ENCODE measurements at regions not wholly inside any gene's neighbourhood (a gene's known extent, or its start where the extent isn't known, plus 50 kb on each side); places are given as distances from the start of the nearest gene placed in this dataset.
A peak's percentile ranks its signal among the peaks of the same experiment; 100 is the strongest.

DNA sequence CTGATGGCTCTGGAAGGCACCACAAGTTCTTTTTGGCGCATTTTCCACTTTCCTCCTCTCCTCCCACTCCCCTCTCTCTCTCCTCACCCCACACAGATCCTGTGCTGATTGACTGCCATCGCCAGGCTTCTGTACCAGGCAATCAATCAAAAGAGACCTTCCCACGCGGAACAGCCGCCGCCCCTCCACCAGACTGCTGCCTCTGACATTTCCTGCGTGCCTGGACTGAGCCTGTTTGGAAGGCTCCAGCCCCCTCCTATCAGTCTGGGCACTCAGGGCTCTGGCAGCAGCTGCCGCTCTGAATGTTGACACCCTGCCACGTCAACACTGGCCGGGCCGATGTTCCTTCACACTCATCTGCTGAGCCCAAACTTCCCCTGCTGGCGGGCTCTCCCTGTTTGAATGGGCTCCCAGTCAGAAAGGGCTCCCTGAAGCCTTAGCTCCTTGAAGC, 467.7 kb downstream of the EPHA4 start:
- DNase-seq (ENCODE audit: low spot score), result peak; percentile 71
- intact Hi-C loops (cut with DNase I), result no loop called here
- ATAC-seq, result peak; percentile 92

DNA sequence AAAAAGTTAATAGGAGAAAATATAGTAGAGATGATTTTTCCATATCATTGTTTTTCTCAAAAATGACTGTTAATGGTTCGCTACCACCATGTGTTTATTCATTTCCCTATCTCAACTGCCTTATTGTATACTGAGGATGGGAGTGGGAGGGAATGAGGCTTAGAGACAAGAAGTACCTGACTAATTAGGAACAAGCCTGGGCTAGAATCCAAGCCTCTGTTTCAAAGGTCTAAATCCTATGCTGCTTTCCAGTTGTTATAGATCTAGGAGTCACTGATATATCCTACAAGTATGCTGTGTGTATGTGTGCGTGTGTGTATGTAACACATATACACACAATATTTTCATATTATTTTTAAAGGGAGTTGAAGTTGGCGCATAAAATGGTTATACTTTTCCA, 465.9 kb downstream of the EPHA4 start:
- DNase-seq (ENCODE audit: low spot score) (no peak), ATAC-seq (no peak)
- intact Hi-C loops (cut with DNase I), result no loop called here

DNA sequence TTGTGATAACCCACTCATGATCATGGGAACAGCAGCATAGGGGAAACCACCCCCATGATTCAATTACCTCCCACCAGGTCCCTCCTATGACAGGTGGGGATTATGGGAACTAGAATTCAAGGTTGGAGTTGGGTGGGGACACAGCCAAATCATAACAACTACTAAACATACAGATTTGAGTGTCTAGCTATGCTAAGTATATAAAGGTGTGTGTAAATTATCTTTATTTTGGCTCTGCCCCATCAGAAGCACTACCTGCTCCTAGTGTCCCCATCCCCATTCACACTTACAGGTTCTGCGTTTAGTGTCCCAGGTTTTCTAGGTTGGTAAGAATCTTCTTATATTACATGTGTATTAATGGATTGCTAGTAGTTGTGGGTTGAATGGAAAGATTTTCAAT, 464.7 kb downstream of the EPHA4 start:
- ATAC-seq, result no peak
- no peak for DNase-seq (ENCODE audit: low spot score)
- intact Hi-C loops (cut with DNase I), result no loop called here

DNA sequence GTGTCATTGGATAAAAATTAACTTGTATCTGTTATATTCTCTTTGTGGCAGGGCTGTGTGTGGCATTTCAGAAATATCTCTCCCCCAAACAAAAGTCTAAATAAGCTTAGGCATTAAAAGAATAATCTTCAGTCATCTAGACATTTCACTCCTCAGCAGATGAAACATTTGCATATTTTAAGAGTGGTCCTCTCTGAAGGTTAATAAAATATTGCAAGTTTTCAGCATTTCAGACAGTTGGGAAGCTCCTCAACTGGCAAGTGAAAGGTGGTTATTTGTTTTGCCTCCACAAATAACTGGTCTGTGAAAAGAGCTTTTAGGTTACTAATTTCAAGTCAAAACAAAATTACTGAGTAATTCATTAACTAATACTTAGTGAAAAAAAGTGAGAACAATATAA, 462.6 kb downstream of the EPHA4 start:
- ATAC-seq (no peak), DNase-seq (ENCODE audit: low spot score) (no peak)
- intact Hi-C loops (cut with DNase I), result no loop called here

DNA sequence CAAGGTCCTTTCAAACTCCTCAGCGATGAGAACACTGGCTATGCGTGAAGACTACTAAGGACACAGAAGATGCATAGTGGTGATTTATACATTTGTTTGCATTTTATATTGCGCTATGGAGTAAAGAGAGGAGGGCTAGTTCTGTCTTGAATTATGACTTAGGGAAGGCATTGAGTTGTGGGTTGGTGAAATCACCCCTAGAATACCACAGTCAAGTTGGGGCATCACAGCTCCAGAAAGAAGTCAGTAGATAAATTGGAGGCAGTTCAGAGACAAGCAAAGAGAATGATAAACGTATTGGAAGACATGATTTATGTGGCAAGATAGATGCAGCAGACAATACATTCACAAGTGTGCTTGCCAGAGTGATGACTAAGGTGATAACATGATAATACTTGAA, 460.4 kb downstream of the EPHA4 start:
- no peak for ATAC-seq
- intact Hi-C loops (cut with DNase I), result no loop called here
- no peak for DNase-seq (ENCODE audit: low spot score)

DNA sequence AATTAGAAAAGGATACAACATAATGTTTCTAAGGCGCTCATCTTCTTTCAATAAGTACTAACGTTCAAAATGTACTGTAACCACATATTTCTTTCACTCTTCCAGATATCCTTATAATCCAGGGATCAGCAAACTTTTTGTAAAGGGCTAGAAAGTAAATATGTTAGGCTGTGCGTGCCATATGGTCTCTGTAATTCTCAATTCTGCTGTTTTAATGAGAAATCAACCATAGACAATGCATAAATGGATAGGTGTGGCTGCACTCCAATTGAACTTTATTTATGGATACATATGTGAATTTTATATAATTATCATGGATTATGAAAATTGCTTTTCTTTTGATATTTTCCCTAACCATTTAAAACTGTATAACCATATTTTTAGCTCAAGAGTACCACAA, 459.4 kb downstream of the EPHA4 start:
- ATAC-seq (no peak), DNase-seq (ENCODE audit: low spot score) (no peak)
- intact Hi-C loops (cut with DNase I), result no loop called here

DNA sequence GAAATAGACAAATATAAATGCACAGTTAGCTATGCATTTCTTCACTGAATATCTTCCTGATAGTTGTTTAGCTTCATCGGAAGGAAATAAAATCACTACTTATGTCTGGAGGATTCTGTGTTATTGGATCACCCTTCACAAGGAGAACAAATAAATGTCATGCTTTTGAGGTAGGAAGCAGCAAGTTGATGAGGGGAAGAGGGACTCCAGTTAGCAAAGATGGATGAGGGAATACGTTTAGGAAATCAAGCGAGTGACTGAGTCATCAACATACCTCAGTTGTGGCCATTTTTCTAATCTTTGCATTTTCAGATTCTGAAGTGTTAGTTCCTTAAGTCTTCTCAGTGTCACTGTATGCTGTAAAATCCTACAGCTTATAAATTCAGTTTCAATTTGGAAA, 456.2 kb downstream of the EPHA4 start:
- ATAC-seq (no peak), DNase-seq (ENCODE audit: low spot score) (no peak)
- intact Hi-C loops (cut with DNase I), result no loop called here

DNA sequence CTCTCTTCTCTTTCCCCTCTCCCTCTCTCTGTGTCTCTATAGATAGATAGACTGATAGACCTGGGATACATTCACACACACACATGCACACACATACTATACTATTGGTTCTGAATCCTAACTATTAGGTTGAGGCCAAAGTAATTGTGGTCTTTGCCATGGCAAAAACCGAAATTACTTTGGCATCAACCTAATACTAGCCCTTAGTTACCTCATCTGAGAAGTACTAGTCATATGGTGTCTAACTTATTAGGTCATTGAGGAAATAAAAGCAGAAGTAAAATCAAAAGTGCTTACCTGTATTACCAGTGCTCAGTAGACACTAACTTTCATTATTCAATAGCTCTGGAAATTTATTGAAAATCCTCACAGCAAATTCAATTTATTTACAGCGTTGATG, 451.5 kb downstream of the EPHA4 start:
- intact Hi-C loops (cut with DNase I), result no loop called here
- DNase-seq (ENCODE audit: low spot score) (no peak), ATAC-seq (no peak)

DNA sequence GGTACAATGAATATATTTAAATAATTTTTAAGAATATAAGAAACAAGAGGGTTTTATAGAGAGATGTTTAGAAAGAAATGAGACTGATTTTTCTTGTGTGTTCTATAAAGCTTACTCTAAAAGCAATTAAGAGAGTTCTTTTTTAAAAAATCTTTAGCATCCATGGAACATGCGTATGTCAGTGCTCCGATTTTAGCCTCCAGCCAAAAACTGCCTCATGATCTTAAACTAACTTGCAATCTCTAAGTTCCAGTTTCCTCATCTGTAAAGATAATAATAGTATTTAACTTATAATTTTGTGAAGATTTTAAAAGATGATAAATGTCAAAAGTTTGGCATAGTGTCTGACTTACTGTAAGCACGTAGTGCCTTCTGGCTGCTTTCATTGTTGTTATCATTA, 448.7 kb downstream of the EPHA4 start:
- DNase-seq (ENCODE audit: low spot score) (no peak), ATAC-seq (no peak)
- intact Hi-C loops (cut with DNase I), result no loop called here

DNA sequence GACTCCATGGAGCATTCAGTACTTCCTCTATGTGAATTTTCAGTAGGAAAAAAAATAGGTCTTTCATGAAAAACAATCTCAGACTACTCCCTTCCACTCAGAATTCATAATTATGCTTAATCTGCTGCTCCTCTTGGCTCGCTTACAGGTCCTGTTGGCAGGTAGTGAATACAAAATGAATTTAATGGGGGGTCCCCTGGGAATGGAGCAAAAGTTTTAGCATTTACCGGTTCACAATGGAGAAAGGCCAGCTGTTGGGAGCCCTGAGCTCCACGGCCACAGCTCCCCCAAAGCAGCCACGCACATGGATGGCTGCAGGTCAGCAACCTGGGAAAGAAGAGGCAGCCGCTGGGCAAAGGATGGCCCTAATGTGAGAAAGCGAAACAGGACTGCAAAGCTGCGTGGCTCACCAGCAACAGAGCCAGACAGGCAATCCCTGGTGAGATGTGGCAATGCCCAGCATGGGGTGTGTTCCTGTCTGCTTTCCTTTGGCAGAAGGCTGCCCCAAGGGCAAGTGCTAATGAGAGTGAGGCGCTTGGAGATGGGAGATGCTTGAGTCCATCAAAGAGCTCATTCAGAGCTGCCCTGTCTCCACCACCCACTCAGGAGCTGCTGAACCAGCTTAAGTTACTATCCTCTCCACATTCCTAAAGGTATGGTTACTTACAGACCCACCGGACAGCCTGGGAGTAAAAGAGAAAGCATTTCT, 447.4 kb downstream of the EPHA4 start:
- DNase-seq (ENCODE audit: low spot score) (no peak), ATAC-seq (peak; percentile 46)
- intact Hi-C loops (cut with DNase I), result no loop called here

DNA sequence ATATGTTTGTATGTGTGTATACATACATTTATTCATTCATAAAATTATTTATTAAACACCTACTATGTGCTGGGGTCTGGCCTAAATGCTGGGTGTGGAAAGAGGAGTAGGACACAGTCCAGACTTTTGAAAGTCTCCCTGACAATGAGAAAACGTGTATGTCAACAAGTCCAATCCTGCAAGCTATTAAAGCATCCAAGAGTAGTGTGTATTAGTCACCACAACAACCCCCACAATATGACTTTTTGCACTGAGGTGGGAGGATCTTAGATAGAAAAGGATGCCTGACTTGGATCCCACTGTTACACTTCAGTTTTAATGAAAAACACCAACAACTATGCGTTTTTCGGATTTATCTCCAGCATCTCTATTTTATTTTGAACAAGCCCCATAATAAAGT, 446.4 kb downstream of the EPHA4 start:
- intact Hi-C loops (cut with DNase I), result no loop called here
- no peak for DNase-seq (ENCODE audit: low spot score)
- no peak for ATAC-seq

DNA sequence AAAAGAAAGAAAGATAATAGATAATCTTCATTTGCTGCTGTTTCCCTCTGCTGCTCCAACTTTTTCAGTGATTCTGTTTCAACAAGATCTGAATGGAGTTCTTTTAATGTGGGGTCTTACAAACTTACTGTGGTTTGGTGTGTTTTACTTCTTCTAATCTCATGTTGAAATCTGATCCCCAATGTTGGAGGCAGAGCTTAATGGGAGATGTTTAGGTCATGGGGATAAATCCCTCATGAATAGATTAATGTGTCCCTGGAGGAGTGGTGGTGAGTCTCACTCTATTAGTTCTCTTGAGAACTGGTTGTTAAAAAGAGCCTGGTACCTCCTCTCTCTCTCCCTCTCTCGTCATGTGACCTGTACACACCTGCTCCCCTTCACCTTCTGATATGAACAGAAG, 442.4 kb downstream of the EPHA4 start:
- DNase-seq (ENCODE audit: low spot score) (no peak), ATAC-seq (no peak)
- intact Hi-C loops (cut with DNase I), result no loop called here

DNA sequence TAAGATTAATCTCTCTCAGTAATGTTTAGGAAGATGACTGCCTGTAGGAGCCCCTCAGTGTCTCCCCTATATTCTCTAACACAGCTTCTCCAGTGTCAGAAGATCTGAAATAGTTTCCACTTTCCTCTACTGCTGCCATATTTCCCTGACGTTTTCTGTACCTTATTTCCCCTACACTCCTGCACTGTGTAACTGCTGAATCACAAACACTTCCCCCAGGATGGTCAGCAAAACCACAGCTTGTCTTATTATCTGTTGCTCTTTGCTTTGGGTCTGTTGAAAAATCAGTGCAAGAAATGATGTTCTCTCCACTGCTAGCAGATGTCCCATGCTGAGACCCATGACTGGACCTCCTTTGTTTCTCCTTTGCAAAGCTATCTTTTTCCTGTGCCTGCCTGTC, 441.7 kb downstream of the EPHA4 start:
- intact Hi-C loops (cut with DNase I), result no loop called here
- ATAC-seq (no peak), DNase-seq (ENCODE audit: low spot score) (no peak)

DNA sequence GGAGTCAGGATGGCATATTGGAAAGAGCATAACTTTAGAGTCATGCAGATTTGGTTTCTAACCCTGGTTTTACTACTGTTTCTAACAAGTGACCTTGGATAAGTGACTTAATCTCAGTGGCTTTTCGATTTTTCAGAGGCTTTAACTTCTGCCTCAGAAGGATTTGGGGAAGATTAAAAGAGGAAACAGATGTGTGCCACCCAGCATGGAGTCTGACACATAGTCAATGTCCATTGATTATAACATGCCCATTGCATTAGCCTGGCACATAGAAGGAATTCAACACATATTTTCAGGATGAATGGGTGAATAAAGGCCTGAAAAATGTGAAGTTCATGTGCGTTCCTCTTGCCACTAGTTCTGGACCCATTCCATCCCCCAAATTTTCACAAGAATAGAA, 438.2 kb downstream of the EPHA4 start:
- ATAC-seq (no peak), DNase-seq (ENCODE audit: low spot score) (no peak)
- intact Hi-C loops (cut with DNase I), result no loop called here

DNA sequence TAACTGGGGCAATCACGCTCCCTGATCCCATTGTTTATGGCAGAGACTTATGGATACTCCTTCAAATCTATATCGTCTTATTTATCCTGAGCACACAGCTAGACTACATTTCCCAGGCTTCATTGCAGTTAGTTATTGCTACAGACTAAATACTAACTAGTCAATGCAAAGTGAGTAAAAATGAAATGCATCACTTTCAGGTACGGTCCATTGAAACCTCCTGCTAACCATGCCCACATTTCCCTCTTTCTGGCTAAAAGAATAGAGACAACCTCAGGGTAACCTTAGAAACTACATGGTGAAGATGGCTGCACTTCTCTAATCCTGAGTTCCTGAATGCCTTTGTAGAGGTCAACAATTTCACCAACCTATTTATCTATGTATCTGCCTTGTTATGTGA, 437.4 kb downstream of the EPHA4 start:
- intact Hi-C loops (cut with DNase I), result no loop called here
- DNase-seq (ENCODE audit: low spot score) (no peak), ATAC-seq (no peak)

DNA sequence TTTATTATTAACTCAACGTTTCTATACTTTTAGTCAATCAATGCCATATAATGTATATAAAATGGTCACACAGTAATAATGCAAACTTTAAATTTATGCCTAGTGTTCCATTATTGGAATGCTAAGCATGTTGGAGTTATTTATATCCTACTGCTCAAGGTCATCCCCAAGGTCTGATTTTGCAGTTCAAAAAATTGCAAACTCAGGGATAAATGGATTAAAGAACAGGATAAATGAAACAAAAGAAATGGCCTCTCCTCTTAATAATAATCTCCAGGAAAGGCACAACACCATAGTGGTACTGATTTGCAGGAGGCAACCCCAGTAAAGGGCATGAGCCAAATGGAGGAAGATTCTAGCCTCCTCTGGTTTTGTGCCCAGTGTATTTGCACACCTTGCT, 436.4 kb downstream of the EPHA4 start:
- DNase-seq (ENCODE audit: low spot score), result no peak
- intact Hi-C loops (cut with DNase I), result no loop called here
- ATAC-seq, result no peak

DNA sequence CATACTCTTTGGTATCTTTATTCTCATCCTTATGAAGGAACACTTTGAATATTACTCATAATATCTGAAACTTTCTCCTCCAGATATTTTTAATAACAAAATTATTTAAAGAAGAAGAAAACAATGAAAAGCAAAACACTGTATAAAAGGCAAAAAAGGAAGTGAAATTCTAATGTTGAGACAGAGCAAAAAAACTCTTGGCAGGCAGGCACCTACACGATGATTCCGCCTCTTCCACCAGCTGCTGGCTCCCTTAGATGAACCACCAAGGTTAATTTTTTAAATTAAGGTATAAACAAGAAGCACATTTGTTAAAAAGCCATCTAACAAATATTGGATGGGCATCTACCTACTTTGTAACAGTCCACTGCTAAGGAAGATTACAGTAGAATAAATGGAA, 434.7 kb downstream of the EPHA4 start:
- DNase-seq (ENCODE audit: low spot score), result no peak
- no peak for ATAC-seq
- intact Hi-C loops (cut with DNase I), result no loop called here

DNA sequence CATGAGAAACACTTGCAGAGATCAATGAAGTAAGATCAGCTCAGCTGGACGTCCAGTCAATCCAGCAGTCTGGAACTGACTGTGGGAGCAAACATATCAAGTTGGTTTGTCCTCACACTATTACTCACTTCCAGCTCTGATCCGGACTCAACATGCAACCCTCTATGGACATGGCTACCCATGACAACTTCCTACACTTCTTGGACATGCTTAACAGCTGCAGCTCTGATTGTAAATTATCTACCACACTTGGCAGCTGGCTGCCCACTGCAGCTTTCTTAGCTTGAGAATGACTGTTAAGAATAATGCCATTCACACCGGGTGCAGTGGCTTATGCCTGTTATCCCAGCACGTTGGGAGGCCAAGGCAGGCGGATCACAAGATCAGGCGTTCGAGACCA, 429.8 kb downstream of the EPHA4 start:
- ATAC-seq (no peak), DNase-seq (ENCODE audit: low spot score) (no peak)
- intact Hi-C loops (cut with DNase I), result no loop called here

DNA sequence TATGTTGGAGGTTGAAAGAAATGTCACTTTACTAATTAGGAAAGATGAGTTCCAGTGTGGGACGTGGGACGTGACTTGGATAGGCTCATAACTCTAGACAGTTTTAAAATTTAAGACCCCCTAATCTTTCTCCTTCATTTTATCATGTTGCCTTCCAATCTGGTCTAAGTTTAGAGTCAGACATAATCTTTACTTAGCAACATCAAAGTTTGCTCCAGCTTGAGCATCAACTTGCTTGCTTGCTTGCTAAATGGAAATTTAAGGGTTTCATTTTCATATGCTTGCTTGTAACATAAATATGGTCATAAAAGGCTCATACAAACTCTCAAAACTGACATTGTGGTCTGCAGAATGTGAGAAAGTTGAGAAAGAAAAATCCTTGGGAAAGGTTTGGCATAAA, 428.9 kb downstream of the EPHA4 start:
- no peak for DNase-seq (ENCODE audit: low spot score)
- no peak for ATAC-seq
- intact Hi-C loops (cut with DNase I), result no loop called here

DNA sequence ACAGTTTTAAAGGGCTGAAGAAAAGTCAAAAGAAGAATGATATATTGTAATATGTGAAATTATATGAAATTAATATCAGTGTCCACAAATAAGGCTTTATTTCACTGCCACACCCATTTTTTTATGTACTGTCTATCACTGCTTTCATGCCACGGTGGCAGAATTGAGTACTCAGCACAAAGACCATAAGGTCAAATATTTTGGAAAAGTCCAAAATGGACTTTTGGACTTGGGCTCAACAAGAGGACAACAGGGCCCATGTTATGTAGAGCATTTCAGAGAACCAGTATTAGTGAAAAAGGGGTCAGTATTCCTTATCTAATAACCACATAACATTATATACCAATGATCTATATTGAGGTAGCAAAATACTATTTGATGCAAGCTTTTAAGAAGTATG, 427.2 kb downstream of the EPHA4 start:
- DNase-seq (ENCODE audit: low spot score) (no peak), ATAC-seq (no peak)
- intact Hi-C loops (cut with DNase I), result no loop called here

DNA sequence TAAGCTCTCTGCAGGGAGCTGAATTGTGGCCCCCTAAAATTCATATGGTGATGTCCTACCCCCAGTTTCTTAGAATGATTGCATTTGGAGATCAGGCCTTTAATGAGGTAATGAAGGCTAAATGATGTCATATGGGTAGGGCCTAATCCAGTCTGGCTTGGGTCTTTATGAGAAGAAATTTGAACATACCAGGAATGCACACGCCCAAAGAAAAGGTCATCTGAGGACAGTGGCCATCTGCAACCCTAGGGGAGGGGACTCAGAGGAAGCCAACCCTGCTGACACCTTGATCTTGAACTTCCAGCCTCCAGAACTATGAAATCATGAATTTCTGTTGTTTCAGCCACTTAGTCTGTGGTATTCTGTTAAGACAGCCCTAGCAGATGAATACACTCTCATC, 426.7 kb downstream of the EPHA4 start:
- DNase-seq (ENCODE audit: low spot score) (no peak), ATAC-seq (no peak)
- intact Hi-C loops (cut with DNase I), result no loop called here

DNA sequence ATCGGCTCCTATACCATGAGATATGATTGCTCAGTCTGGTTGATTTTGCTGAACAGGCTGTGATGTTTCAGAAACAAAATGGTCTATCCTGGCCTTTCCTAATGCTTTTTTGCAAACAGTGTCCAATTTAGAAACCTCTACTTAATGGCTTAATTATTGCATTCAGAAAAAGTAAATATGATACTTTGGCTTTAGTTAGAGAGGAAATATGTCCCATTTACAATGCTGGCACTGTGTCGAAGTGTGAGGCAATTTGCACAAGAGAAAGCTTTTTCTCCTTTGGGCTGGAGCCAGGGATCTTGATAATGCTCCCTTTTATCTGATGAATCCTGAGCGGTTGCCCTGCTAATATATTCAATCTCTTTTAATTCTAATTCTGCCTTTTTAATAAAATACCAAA, 418.9 kb downstream of the EPHA4 start:
- DNase-seq (ENCODE audit: low spot score) (no peak), ATAC-seq (no peak)

More for the DNA sequence above, 418.9 kb downstream of the EPHA4 start:
- intact Hi-C loops (cut with DNase I), result no loop called here
